K562 (cell line): ENCODE measurements at regions not wholly inside any gene's neighbourhood (a gene's known extent, or its start where the extent isn't known, plus 50 kb on each side); places are given as distances from the start of the nearest gene placed in this dataset.

Source experiments
- CTCF ChIP-seq, 3 experiments: IDR thresholded peaks in 2 of 3; conservative IDR thresholded peaks in 1 of 3; 2 replicates each; pipeline ENCODE4 v1.5.1; 2011 to 2012; ENCODE audit warnings: low read length in 3 of 3, mild to moderate bottlenecking in 3 of 3, control low read depth in 2 of 3, improper control_type of control experiment in 1 of 3, inconsistent platforms in 1 of 3, low read depth in 1 of 3, mixed read lengths in 1 of 3, moderate library complexity in 1 of 3; ENCODE audit not compliant: insufficient read depth in 2 of 3
- FOXK1 ChIP-seq: sonication (generic); formaldehyde crosslinking; IDR thresholded peaks from 2 replicates; pipeline ENCODE4 v1.8.0; 2022; ENCODE audit warnings: missing genetic modification reagents, mild to moderate bottlenecking, borderline replicate concordance
- HOMEZ ChIP-seq: fragments of 250-450 bp; sonication (Bioruptor Pico); IDR thresholded peaks from 2 replicates; pipeline ENCODE4 v1.4.0; 2020; ENCODE audit warnings: mild to moderate bottlenecking, moderate library complexity
- MAZ ChIP-seq, 2 experiments: fragments of 450-650 bp in 1 of 2; sonication (generic) in 1 of 2; formaldehyde crosslinking; IDR thresholded peaks in 1 of 2; conservative IDR thresholded peaks in 1 of 2; 2 replicates each; pipeline versions ENCODE4 v1.4.0 to v1.5.0; 2020; ENCODE audit warnings: mild to moderate bottlenecking in 1 of 2, missing genetic modification reagents in 1 of 2
- MXI1 ChIP-seq: IDR thresholded peaks from 2 replicates; pipeline ENCODE4 v1.6.1; 2011; ENCODE audit warnings: low read depth, mild to moderate bottlenecking, improper control_type of control experiment, low read length
- MYNN ChIP-seq, 2 experiments: sonication (generic); formaldehyde crosslinking in 1 of 2; IDR thresholded peaks; 2 replicates each; pipeline versions ENCODE4 v1.5.0 to v1.6.1; 2016 to 2020; ENCODE audit warnings: antibody characterized with exemption in 1 of 2, missing genetic modification reagents in 1 of 2
- PCBP1 ChIP-seq: fragments of 200-400 bp; formaldehyde crosslinking; IDR thresholded peaks from 2 replicates; pipeline ENCODE4 v1.6.1; 2018; ENCODE audit warnings: mild to moderate bottlenecking, low read depth, low read length; ENCODE audit not compliant: poor library complexity, severe bottlenecking
- POLR2A ChIP-seq: fragments of 450-650 bp; conservative IDR thresholded peaks from 2 replicates; pipeline ENCODE4 v1.6.1; 2016
- POLR2AphosphoS5 ChIP-seq: IDR thresholded peaks from 2 replicates; pipeline ENCODE4 v1.6.1; 2011; ENCODE audit warnings: mild to moderate bottlenecking, low read depth, low read length, moderate library complexity; ENCODE audit not compliant: control insufficient read depth, insufficient read depth
- ZC3H11A ChIP-seq: IDR thresholded peaks from 2 replicates; pipeline ENCODE4 v1.6.1; 2012; ENCODE audit warnings: low read depth, low read length, improper control_type of control experiment
- ZKSCAN8 ChIP-seq: fragments of 200-800 bp; sonication (Bioruptor generic); IDR thresholded peaks from 2 replicates; pipeline ENCODE4 v1.6.1; 2016; ENCODE audit warnings: missing genetic modification characterization, missing compliant biosample characterization
- ZNF41 ChIP-seq: fragments of 250-450 bp; sonication (Bioruptor Pico); conservative IDR thresholded peaks from 2 replicates; pipeline ENCODE4 v1.4.0; 2020; ENCODE audit warnings: mild to moderate bottlenecking

- TF ChIP-seq FOXK1 (CRISPR knock-in tag) (no peak), ZKSCAN8 (no peak), ZC3H11A (no peak), MYNN (IDR thresholded peaks at IDR 0.05) (no peak), MYNN (CRISPR knock-in tag; IDR thresholded peaks at IDR 0.05) (no peak), CTCF (IDR thresholded peaks at IDR 0.05 in 2 of 3, conservative IDR thresholded peaks at IDR 0.05 in 1 of 3; ENCODE audit: insufficient read depth in 2 of 3, low read depth in 1 of 3, low read length in 3 of 3) (no peak), PCBP1 (no peak), ZNF41 (no peak), HOMEZ (no peak), POLR2A (no peak), MXI1 (no peak), POLR2AphosphoS5 (no peak), MAZ (CRISPR knock-in tag; conservative IDR thresholded peaks at IDR 0.05 in 1 of 2, IDR thresholded peaks at IDR 0.05 in 1 of 2) (no peak)
Observed at GRCh38 chrX:148416142-148416541, 84.3 kb upstream of the AFF2 start.
